G401 (cell line): ENCODE measurements at regions not wholly inside any gene's neighbourhood (a gene's known extent, or its start where the extent isn't known, plus 50 kb on each side); places are given as distances from the start of the nearest gene placed in this dataset.

Source experiments
- DNase-seq: peaks from one replicate; pipeline ENCODE4 v3.0.0-alpha.2; 2015; ENCODE audit warnings: low spot score
- in situ Hi-C: cut with HindIII; loops from 2 replicates; pipeline ENCODE4 v1.10.0; 2016; ENCODE audit warnings: low sequenced_read_pairs, mixed read lengths

DNA sequence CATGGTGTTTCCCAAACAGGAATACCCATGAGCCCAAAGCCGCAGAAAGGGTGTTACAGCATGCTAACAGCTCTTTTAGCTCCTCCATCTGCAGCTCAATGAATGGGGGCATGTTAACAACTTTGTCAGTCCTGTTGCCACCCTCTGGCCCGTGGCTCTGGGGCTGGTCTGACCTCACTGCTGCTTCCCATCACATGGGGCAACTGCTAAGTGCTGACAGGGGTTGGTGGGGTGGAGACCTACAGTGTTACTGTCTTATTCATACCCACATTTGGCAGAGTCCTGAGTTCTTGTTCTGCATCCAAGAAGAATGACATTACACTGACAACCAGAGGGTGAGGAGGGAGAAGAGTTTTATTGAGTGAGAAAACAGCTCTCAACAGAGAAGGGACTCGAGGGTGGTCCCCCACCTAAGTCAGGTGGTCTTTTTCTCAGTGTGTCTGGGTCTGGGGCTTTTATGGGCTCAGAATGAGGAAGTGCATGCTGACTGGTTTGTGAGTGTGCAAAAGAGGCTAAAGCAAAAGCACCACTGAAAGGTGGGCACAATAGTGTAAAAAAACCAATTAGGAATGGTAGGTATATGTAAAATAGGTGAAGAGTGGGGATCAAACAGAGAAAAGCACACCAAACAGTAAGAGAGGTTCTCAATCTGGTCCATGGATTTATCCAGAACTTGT is 1952.0 kb upstream of the PCDH20 start:
- no peak for DNase-seq
- in situ Hi-C loops: no loop called here

DNA sequence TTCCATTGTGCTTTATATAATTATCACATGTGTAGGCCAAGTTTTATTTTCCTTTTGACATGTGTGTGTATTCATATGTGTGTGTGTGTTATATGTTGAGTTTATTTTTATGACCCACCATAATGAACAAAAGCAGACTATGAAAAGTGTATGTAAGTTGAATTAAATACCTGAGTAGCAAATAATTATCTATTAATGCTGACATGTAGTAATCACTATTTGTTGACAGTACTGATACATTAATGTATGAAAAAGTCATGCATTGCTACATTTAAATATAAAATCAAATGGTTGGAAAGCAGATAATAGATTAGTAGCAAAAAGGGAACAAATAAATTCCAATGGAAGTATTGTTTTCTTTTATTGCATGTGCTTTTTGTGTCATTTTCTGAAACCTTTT is 1948.5 kb upstream of the PCDH20 start:
- in situ Hi-C loops: no loop called here
- no peak for DNase-seq

DNA sequence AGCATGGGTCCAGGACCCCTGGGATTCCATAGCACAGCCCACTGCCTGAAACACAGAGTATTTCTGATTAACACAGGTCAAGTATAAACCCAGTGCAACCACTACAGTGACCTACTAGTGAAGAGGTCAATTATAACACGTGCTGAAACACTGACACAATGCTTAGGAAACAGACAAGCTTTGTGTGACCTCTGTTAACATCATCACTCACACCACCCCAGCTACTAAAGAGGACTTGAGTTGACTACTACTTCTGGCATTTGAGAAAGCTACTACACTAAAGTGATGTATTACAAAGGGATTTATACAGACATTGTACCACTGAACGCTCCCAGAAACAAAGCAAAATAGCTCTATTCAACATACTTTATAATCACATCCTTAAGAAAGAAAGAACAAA is 1935.9 kb upstream of the PCDH20 start:
- no peak for DNase-seq
- in situ Hi-C loops: no loop called here

- DNase-seq: no peak
- in situ Hi-C loops: no loop called here
Observed at GRCh38 chr13:63351081-63351480, 1935.4 kb upstream of the PCDH20 start.

DNA sequence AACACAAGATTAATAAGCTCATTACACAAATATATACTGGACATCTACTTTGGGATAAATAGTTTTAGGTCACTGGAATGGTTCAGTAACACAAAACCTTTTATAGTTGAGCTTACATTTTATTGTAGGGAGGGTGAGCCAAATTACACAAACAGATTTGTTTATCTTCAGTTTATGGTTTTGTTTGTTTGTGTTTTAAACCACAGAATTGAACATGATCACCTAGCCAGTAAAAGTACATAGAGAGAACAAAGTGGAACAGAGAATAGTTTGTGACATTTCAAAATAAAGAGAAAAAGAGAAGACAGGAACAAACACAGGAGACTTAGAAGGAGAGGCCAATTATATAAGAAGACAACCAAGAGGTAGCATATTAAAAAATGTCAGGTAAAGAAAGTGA is 1930.2 kb upstream of the PCDH20 start:
- in situ Hi-C loops: no loop called here
- no peak for DNase-seq

- in situ Hi-C loops: no loop called here
- DNase-seq: no peak
Observed at GRCh38 chr13:63344711-63345110, 1929.1 kb upstream of the PCDH20 start.

- DNase-seq: no peak
- in situ Hi-C loops: no loop called here
Observed at GRCh38 chr13:63337921-63338320, 1922.3 kb upstream of the PCDH20 start.

GRCh38 chr13:63337041-63337440 is 1921.4 kb upstream of the PCDH20 start:
- DNase-seq: no peak
- in situ Hi-C loops: no loop called here

DNA sequence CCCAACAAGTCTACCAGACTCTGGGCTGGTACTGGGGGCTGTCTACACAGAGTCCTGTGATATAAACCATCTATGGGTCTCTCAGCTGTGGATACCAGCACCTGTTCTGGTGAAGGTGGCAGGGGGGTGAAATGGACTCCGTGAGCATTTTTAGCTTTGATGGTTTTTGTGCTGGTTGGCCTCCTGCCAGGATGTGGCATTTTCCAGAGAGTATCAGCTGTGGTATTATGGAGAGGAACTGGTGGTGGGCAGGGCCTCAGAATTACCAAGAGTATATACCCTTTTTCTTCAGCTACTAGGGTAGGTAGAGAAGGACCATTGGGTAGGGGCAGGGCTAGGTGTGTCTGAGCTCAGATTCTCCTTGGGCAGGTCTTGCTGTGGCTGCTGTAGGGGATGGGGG is 1920.9 kb upstream of the PCDH20 start:
- in situ Hi-C loops: no loop called here
- no peak for DNase-seq

- in situ Hi-C loops: no loop called here
- no peak for DNase-seq
Observed at GRCh38 chr13:63327584-63327983, 1911.9 kb upstream of the PCDH20 start.

- in situ Hi-C loops: no loop called here
- no peak for DNase-seq
Observed at GRCh38 chr13:63323441-63323840, 1907.8 kb upstream of the PCDH20 start.

- in situ Hi-C loops: no loop called here
- no peak for DNase-seq
Observed at GRCh38 chr13:63311587-63311986, 1895.9 kb upstream of the PCDH20 start.

DNA sequence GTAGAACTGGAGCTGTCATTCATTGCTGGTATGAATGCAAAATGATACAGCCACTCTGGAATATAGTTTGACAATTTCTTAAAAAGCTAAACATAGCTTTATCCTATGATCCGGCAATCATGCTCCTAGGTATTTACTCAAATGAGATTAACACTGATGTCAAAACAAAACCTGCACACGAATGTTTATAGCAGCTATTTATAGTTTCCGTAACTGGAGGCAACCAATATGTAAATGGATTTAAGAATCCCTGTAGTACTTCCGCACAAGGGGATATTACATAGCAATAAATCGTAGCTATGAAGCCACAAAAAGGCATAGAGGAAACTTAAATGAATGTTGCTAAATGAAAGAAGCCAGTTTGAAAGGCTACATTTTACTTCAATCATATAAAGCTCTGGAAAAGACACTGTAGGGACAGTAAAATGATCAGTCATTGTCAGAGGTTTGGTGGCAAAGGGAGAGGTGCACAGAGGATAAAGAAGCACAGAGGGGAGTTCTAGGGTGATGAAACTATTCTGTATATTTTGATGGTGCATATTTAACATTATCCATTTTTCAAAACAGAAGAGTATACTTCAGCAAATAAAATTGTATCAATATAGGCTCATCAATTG is 1893.0 kb upstream of the PCDH20 start:
- in situ Hi-C loops: no loop called here
- DNase-seq: no peak

- in situ Hi-C loops: no loop called here
- no peak for DNase-seq
Observed at GRCh38 chr13:63307228-63307627, 1891.6 kb upstream of the PCDH20 start.

DNA sequence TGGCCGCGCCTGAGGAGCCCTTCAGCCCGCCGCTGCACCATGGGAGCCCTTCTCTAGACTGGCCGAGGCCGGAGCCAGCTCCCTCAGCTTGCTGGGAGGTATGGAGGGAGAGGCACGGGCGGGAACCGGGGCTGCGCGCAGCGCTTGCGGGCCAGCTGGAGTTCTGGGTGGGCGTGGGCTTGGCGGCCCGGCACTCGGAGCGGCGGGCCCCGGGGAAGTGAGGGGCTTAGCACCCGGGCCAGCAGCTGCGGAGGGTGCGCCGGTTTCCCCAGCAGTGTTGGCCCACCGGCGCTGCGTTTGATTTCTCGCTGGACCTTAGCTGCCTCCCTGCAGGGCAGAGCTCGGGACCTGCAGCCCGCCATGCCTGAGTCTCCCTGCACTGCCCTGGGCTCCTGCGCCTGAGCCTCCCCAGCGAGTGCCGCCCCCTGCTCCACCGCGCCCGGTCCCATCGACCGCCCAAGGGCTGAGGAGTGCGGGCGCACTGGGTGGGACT is 1890.0 kb upstream of the PCDH20 start:
- DNase-seq: no peak
- in situ Hi-C loops: no loop called here

GRCh38 chr13:63304497-63304896 is 1888.8 kb upstream of the PCDH20 start:
- DNase-seq: no peak
- in situ Hi-C loops: no loop called here

DNA sequence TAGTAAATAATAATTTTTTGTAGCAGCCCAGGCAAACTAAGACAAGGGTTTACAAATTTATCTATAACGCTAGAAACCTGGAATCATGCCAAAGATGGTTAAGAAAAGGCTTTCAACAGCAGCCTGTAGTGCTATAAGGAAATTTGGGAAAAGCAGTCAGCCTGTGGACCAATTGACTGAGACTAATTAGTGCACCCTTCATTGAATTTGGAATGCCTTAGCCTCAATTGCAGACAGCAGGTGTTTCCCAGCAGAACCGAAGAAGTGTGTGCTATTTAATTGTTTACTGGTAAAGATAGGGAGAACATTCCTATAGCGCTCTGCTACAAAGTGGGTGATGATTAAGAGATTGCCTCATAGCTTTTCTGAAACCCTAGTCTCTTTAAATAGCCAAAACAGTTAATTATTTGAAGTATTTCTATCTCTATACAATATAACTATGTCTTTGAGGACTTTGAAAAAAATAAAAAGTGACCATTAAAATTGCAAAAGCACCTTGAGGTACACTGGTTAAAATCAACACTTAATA is 1884.3 kb upstream of the PCDH20 start:
- in situ Hi-C loops: no loop called here
- no peak for DNase-seq

- in situ Hi-C loops: no loop called here
- DNase-seq: no peak
Observed at GRCh38 chr13:63297163-63297562, 1881.5 kb upstream of the PCDH20 start.

DNA sequence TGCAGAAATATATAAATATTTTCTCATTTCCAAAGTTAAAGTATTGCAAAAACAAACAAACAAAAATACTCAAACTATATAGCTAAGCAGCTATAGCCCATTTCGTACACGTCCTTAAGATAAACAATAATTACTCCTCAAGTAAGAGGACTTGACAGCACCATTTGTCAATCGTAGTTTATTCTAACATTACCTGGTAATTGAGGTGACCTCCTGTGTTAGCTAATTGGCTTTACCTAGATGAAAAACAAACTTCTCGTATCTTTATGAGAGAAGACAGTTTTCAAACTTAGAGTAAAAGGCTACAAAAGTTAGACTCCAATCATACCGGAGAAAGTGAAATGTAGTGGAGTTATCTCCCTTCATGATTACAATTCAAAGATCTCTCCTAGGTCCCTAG is 1876.1 kb upstream of the PCDH20 start:
- in situ Hi-C loops: no loop called here
- DNase-seq: no peak

DNA sequence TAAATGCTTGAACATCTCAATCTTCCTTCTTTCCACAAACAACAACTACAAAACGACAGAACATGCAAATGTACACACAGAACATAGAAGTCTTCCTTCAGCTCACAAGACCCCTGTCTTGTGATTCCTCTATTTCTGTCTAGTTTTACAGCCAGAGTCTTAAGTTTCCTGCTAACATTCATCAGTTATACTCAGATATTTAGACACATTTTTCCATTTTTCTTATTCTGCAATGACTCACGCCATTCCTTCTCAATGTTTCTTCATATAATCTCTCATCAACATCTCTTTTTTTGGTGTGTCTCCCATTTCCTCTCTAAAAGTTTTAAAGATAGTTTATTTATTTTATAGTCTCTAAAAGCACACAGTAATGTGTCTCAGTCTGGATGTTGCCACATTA is 1872.9 kb upstream of the PCDH20 start:
- in situ Hi-C loops: no loop called here
- no peak for DNase-seq

- in situ Hi-C loops: no loop called here
Observed at GRCh38 chr13:63287926-63288325, 1872.3 kb upstream of the PCDH20 start.

More at GRCh38 chr13:63287926-63288325, 1872.3 kb upstream of the PCDH20 start:
- no peak for DNase-seq
